ENCODE measurements at regions not wholly inside any gene's neighbourhood (a gene's known extent, or its start where the extent isn't known, plus 50 kb on each side); places are given as distances from the start of the nearest gene placed in this dataset.
A peak's percentile ranks its signal among the peaks of the same experiment; 100 is the strongest.
"Not testable (repeated sequence)": the region's sequence is repeated elsewhere in the genome, so short reads cannot be mapped to it uniquely, and the experiment has no call there.

DNA sequence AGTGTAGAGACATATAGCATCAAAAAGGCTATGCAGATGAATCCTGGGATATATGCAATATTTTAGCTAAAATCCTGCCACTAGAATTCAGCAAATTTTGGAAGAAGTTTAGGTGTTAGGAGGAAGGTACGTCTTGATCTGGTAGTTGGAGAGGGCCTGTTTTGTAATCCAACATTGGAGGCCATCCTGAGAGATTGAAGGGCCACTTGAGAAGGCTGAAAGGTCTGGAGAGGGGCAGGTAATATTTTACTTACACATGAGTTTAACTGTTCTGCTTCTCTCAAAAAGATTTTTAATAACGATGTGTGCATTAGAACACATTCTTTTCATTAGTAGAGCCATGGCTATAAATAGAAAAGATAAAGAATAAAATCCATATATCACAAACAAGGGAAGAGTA is 422.1 kb downstream of the RAB38 start:
- no peak for DNase-seq

DNA sequence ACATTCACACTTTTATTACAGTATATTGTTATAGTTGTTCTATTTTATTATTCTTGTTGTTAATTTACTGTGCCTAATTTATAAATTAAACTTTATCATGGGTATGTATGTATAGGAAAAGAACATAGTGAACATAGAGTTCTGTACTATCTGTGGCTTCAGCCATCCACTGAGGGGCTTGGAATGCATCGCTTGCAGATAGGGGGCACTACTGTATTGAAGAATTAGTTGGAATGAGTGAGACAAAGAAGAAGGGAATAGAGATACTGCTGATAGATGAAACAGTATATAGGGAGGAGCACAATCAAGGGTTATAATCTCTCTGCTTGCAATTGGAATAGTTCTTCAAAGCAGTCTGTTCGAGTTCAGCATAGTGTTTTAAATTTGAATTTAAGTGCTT is 432.2 kb downstream of the RAB38 start:
- no peak for DNase-seq

DNA sequence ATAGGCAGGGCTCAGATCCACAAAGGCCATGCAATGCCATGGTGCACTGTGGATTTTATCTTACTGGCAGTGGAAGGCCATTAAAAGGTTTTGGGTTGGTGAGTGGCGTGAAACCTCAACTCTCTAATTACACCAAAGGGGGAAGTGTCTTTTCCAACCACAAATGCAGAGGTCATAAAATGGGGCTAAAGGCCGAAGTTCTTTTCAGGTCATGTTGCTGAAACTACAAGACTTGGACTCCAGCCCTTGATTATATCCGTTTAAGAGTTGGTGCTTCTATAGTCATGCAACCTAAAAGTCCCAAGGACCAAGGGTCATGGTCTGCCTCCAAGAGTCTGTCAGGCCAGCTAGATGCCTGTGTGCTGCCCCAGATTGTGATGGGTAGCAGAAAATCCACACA is 434.3 kb downstream of the RAB38 start:
- DNase-seq: peak; percentile 43

DNA sequence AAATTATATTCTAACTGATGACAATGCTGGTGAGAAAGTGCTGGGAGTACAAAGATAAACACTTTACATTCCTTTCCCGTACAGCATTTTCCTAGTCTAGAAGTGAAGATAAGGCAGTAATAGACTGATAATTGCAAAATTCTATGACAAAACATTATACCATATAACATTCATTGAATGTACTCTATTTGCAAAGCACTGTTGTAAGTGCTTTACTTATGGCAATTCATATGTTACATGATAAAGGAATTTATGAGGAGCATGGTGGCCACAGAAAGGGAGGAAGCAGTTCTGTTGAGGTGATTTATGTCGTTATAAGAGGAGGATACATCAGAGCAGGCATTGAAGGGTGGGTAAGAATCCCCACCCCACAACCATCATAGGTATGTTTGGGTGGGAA is 434.8 kb downstream of the RAB38 start:
- no peak for DNase-seq

DNA sequence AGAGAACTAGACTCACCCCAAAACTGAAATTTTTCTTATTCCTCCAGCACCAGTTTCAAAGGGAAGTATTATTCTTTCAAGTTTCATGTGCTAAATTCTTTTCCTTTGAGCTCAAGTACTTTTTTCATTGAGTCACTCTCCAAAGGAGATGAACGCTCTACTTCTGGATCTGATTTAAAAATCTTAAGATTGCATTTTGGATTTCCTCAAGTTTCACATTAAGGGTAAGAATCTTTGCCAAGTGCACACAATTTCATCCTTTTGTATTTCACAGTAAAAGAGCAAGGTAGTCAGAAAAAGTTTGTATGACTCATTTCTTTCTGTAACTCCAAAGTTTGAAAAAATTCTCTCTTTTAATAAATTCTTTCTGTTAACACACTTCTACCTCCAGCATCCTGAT is 435.5 kb downstream of the RAB38 start:
- no peak for DNase-seq

DNA sequence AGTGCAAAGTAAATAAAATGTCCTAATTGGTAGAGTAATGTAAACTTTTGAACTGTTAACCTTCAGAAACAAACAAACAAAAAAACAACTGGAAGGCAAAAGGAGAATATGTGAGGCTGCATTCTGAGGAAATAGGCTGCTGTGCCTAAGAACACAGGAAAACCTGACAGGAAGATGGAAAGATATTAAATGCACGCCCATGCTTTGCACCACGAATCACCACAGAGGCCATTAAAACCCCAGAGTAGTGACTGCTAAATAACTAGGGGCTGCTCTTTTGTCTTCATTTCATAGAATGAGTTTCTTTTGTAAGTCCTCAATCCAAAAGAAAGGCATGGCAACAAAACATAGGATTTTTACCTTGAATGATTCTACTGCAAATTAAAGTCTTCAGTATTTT is 436.0 kb downstream of the RAB38 start:
- DNase-seq: no peak

DNA sequence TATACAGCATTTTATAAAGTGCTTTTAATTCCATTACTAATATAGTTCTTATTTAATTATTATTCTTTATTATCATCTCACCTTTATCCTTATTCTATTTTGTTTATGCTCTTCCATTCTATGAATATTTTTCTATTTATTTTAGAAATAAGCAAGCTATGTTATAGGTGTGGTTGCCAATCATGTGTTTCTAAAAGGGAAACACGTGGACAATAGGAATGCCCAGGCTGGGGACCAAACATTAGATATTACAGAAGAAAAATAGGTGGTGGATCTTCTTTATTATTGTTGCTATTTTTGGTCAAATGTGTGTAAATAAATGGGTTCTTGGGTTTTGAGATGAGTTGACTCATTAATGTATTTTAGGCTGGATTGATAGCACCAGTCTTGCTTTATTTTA is 438.3 kb downstream of the RAB38 start:
- no peak for DNase-seq

DNA sequence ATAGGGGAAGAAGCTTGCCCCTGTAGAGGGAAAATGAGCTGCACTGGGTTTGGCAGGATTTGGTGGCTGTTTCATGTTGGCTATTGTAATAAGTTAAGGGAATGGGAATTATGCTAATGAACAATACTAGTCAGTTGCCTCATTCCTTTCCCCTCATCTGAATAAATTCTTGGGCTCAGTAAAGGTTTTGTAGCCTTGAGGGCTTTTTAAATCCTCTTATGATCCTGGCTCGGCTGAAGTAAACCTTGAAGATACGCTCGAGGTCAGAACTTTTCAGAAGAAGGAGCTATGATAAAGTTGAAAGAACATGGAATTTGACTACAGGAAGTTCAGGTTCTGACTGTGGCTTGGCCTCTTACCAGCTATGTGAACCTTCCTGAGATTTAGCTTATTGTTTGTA is 448.7 kb downstream of the RAB38 start:
- no peak for DNase-seq

DNA sequence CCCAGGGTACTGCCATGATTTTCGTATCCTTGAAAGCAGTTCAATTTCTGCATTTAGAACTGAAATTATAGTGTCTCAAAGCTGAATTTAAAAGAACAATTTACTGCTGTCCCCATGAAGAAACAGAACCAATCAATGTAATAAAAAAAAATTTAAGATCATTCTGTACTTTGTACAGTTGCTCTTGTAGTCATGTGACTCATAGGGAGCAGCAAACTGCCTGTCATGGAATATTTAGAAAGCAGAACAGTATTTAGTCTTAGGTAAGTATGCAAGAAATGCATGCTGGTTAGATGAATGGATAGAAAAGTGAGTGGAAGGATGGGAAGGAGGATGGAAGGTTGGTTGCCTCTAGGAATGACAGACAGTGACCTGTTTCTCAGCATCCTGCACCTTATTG is 450.9 kb downstream of the RAB38 start:
- DNase-seq: no peak

DNA sequence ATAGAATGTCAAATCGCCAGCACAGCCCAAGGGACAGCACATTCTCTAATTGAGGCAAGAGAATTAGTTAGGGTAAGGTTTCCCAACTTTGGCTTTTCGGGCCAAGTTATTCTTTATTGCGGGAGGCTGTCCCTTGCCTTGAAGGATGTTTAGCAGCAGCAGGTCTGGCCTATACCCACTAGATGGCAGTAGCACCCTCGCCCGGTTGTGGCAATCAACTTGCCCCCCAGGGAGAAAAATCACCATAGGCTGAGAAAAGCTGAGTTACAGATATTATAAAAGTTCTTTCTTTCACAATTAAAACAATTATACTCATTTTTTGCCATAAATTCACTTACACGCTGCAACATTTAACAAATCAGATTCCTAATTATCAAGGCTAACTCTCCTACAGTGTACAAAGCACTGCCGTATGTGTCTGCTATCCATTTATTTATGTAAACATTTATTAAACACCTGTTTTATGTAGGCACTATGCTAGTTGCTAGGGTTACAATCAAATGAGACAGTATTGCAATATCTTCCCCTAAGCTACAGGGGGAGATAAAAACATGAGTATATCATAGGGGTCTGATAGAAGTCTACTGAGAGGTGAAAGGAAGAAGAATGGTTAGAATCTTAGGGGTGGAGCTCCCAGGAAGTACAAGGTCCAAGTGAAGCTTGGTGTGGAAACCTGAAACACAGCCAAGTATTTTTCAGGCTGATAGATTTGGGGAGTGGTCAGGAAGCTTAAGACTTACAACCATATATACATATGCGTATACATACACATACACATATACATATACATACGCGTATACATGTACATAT is 452.3 kb downstream of the RAB38 start:
- DNase-seq: no peak

DNA sequence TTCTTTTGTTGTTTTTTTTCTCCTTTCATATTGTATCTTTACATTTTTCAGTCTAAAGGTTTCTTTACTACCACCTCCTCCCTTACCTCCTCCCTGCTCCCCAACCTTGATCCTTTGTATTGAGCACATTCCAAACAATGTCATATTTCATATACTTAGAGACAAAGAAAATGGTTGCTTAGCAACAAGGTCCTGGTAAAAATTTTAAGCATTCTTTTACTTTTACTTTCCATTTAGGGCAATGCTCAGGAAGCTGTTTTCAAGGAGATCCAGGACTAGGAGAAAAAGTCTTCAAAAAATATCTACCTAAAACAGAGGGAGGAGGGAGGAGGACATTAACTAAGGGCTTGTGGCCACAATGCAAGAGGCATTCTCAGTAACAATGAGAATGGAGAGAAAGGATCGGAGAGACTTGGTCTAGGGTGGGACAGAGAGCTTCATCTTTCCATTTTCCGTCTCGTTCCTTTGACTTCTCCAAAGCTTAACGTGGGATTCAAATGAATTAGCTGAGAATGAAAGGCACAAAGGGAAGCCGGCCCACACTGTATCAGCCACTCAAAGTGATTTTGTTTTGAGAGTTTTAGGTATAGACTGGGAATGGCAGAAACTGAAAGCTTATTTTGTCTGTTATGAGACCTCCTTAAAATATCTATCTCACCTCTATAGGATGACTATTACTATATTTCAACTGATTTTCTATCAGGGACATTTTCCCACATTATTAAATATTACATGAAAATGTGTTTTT is 455.7 kb downstream of the RAB38 start:
- no peak for DNase-seq

DNA sequence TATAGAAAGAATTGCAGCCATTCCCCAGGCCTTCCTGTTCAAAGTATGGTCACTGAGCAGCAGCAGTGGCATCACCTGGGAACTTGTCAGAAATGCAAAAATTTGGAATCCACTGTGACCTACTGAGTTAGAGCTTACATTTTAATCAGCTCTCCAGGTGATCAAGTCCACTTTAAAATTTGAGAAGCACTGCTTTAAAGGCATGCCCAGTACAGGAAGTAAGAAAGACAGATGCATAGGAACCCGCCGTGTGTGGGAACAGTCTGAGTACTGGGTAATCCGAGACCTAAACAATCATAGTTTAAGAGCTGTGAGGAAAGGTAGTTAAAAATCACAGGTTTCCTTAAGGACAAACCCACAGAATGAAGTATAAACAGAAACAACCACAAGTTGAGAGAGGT is 462.4 kb downstream of the RAB38 start:
- no peak for DNase-seq

DNA sequence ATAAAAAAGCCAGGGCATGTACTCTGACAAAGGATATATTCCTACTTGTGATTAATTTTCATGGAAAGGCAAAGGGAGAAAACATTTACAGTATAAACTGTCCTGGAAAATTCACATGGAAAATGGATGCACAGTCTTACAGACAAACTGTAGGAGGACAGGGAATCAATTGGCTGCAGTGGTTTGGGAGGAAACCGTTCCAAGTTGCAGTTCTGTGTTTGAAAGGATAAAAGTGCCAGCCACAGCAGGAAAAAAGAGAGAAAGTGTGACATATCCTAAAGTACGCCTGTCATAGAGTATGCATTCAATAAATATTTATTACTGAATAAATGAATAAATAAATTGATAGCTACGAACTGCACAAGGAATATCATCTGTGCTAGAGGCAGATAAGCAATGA is 462.9 kb downstream of the RAB38 start:
- DNase-seq: no peak

DNA sequence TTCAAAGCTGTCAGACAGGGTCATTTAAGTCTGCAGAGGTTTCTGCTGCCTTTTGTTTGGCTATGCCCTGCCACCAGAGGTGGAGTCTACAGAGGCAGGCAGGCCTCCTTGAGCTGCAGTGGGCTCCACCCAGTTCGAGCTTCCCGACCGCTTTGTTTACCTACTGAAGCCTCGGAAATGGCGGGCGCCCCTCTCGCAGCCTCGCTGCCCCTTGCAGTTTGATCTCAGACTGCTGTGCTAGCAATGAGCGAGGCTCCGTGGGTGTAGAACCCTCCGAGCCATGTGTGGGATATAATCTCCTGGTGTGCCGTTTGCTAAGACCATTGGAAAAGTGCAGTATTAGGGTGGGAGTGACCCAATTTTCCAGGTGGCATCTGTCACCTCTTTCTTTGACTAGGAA is 471.7 kb downstream of the RAB38 start:
- not testable (repeated sequence) for DNase-seq

DNA sequence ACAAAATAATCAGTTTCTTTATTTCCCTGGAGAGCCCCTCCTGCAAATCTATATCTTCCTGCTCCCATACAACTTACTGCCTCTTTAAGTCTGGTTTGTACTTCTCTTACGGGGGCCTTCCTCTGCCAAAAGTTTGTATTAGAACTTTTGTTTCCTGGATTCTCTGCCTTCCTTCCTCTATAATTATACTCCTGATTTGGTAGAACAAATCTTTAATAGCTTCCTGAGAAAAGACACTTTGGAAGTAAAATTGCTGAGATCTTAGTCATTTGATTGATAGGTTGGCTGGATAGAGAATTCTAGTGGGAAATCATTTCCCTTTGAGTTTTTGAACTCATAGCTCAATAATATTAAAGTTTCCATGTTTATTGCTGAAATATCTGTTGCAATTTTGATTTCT is 499.2 kb downstream of the RAB38 start:
- no peak for DNase-seq

DNA sequence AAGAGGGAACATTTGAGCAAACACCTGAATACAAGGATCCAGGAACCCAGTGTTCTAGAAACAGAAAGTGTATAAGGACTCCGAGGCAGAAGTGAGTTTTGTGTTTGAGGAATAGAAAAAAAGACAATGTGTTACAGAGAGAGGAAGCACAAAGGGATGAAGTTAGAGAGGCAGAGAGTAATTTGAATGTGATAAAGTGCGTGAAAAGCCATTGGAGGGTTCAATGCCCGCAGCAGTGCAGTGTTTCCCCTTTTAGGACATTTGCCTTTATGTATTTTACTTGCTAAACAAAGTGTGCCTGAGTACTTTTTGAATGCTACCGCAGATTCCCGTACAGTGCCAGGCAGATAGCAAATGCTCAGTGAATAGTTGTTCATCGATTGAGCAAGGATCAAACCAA is 508.5 kb downstream of the RAB38 start:
- DNase-seq: no peak

DNA sequence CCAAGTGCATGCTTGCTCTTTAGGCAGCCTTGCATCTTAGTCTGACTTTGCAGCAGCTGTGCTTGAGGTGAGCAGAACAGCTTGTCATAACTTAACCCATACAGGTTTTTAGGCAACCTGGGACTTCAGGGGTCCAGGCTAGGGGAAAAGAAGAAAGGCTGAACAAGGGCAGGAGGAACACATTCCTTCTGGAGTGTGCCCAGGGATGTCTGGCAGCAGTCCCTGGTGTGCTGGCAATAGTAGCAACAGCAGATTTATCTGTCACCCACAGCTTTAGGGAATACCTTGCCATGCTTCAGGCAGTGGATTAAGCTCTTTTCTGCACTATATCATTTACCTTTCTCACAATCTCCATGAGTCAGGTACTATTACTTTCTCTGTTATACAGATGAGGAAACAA is 513.0 kb downstream of the RAB38 start:
- DNase-seq: no peak

DNA sequence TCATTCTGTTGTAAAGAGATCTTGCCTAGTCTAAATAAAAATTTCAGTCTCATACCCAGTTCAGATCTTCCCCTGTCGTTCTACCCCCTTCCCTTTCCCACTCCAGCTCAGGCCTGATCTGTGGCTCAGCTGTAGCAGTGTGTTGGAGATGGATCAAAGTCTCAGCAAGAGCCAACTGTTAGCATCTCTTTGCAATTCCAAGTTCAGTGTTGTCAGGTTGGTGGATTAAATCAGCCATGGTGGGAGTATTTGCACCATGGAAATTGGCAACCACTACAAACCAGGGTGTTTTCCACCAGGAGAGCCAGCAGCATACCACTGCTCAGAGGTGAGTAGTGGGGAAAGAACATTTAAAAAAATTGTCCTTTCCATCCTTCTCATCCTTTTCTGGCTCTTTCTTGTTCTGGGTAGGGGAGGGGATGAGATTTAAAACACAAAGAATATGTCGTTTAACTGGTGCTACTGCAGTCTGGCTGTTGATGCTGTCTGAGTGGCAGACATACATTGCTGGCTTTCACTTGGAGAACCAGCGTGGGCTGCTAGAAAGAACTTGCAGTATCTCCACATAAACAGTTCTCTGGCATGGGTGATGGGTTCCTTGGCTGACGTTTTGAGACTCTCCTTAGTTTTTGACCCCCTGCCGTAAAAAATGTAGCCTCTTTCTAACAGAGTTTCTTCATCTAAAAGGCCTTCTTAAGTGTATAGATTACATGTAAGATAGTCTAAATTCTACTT is 514.1 kb downstream of the RAB38 start:
- DNase-seq: no peak

DNA sequence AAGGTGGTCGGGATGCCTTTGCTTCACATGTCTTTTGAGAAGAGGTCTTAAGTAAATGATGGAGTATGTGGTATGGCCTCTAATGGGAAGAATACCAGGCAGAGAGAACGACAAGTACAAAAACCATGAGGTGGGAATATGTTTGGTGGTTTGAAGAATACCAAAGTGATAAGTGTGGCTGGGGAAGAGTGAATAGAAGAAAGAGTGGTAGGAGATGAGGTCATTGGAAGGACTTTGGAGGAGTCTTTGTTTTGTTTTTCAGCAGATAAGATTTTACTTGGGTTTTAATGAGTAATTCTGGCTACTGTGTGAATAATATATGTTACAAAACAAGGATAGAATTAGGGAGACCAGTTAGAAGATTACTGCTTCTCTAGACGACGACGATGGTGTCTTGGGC is 515.4 kb downstream of the RAB38 start:
- DNase-seq: no peak

DNA sequence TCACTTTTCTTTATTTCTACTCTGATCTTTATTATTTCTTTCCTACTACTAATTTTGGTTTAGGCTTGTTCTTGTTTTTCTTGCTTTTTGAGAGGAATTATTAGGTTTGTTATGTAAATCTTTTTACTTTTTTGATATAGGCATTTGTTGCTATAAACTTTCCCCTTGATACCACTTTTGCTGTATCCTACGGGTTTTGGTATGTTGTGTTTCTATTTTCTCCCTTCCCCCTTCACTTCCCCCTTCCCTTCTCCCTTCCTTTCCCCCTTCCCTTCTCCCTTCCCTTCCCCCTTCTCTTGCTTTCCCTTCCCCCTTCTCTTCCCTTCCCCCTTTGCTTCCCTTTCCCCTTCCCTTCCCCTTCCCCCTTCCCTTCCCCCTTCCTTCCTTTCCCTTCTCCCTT is 529.6 kb downstream of the RAB38 start:
- no peak for DNase-seq

DNA sequence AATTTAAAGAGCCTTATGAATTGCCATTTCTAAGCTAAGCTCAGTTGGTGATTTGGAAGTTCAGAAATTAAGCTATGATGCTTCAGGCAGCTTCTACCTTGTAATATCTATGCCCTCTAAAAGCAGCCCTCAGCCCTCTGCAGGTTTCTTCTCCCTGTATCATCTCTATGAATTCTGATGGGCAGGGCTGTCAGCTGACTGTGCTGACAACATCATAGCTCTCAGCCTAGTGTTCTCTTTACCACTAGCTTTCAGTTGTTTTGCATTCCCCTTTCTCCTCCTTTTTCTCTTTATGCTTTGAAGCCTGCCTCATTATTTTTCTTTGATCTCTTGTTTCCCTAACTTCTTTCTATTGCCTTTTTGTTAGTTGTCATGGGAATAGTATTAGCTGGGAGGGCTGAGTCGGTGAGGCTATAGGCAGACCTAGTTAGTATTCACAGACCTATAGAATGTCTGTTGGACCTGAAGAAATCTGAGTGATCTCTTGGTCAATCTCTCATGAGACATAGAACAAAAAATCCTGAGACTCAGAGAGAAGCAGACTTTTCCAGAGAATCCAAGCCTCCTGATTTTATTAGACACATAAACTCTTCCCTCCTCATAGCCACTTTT is 535.4 kb downstream of the RAB38 start:
- DNase-seq: no peak

DNA sequence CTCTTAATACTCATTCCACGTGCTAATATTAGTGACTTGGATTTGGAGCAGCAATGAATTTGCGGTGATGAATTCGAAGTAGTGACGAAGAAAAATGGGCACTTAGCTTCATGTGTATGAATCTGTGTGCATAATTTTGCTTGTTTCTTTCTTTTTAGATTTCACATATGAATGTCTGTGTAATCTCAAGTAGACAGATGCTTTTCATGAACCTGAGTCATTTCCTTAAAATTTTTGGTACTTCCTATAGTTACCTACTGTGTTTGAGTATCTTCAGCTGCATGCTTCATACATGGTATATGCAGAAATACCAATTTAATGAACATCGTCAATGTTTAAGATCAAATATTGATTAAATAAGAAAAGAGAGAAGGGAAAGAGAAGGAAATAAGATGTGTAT is 540.2 kb downstream of the RAB38 start:
- DNase-seq: no peak

DNA sequence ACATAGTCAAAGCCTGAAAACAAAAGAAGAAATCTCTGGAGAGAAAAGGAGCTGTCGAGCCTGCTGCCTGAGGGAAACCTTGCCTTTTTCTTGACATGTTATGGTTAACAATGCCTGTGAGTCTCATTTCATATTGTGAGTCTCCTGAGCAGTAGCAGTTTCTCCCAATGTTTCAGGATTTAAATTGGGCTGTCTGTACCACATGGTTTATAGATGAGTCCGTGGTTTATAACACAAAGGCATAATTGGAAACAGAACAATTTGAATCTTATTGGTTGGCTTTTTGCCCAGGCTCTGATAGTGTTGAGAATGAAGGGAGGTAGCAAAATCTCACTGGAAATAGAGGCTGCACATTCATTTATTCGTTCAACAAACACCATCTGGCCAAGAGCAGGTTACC is 540.9 kb downstream of the RAB38 start:
- DNase-seq: no peak

DNA sequence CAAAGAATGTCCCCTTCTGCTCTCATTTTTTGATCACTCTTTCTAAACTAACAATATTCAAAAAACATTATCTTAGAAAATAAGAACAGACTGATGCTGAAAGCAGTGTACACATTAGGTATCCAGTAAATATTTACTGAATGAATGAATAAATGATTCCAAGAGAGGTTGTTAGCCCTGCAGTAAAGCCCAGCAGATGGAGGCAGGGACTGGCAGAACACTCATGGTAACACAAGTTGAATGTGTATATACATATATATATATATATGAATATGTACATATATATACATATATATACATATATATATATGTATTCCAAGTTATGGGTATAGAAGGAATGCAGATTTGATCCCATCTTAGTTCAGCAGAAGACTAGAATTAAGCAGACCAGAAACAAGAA is 546.3 kb downstream of the RAB38 start:
- no peak for DNase-seq

Data from MV-4-11 (cell line).